GM18502 (cell line): ENCODE measurements at regions not wholly inside any gene's neighbourhood (a gene's known extent, or its start where the extent isn't known, plus 50 kb on each side); places are given as distances from the start of the nearest gene placed in this dataset.

Source experiments
- ATAC-seq: cut with Tn5 transposase; IDR thresholded peaks from one replicate; pipeline ENCODE4 v1.9.1; 2021; ENCODE audit warnings: mild to moderate bottlenecking; ENCODE audit not compliant: unreplicated experiment, poor library complexity

- ATAC-seq = no peak
Measured at GRCh38 chr5:72624641-72625236, 117.5 kb upstream of the ZNF366 start.

GRCh38 chr5:72623936-72624335 lies 116.7 kb upstream of the ZNF366 start:
- no peak for ATAC-seq

- no peak for ATAC-seq
Measured at GRCh38 chr5:72623323-72623722, 116.1 kb upstream of the ZNF366 start.

DNA sequence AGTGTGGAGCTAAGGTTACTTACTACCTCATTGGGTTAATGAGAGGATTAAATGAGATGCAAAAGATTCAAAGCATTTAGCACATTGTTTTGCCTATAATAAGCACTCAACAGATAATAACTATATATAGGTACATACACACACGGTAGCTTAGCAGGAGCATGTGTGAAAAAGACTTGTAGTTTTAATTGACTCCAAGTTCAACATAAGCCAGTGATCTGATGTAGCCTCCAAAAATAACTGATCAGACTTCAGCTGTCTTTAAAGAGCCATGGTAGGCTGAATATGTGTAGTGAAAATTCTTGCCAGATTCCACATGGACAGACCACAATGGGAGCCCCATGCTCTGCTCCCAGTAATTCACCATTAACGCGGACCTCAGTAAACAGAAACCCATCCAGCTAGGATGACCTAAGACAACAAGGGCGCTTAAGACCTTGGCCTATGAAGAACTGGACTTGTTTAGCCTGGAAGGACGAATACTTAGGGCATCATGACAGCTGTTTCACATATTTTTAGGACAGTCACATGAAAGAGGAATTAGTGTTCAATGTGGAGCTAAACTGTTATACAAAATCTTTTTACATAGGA lies 115.1 kb upstream of the ZNF366 start:
- ATAC-seq = no peak

- no peak for ATAC-seq
Measured at GRCh38 chr5:72621576-72621975, 114.4 kb upstream of the ZNF366 start.

DNA sequence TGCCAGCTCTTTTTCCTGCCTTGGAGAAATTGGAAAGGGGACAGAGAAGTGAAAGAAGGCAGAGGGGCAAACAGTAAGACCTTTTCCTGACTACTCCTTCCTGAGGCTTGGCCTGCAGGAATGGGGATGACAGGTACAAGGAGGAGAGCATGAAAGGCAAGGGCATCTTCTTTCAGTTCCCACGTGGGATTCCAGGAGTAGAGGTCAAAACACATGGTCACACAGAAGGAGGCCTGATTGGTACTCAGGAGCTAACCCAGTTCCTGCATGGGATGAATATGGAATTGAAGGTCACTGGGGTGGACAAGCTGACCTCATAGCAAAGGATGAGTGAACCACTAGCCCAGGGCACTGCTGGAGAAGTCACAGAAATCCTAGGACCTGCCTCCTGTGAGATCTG lies 112.5 kb upstream of the ZNF366 start:
- no peak for ATAC-seq

GRCh38 chr5:72619251-72619650 lies 112.0 kb upstream of the ZNF366 start:
- no peak for ATAC-seq

DNA sequence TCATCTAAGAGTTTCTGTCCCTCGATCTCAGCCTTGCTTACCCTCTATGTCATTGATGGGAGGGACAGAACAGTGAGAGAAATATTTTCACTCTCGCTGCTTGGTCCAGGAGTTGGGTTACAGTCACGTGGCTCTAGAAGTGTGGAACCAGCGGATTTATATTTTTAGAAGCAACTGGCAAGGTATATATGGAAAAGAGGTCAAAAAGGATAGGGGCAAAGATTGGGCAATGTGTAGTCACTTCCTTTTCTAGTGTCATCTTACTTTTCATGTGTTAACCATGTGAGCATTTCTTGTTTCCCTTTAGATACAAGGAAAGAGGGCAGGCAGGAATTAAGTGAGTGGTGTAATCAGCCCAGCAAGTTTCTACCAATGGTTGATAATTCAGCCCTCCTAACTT lies 111.5 kb upstream of the ZNF366 start:
- no peak for ATAC-seq

DNA sequence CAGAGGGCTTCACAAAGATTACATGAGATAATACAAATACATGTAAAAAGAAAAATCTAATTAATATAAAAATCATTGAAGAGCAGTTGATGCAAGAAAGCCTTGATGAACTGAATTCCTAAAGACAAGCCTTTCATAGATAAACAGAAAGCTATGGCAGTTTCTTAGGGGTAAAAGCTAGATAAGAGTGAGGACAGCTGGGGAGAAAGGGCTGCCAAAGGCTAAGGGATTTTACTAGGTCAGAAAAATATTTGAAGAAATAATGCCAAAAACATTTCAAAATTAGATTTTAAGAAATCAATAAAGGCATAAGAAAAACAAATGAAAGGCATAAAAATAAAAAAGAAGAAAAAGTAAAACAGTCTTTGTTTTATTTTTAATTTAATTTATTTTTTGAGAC lies 107.9 kb upstream of the ZNF366 start:
- ATAC-seq = no peak

DNA sequence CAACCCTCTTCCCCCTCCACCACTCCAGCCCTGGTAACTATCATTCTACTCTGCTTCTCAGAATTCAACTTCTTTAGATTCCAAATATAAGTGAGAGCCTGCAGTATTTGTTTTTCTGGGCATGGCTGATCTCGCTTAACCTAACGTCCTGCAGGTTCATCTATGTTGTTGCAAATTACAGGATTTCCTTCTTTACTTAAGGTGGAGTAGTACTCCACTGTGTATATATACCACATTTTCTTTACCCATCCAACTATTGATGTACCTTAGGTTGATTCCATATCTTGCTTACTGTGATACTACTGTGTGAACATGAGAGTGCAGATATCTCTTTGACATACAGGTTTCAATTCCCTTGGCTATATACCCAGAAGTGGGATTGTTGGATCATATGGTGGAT lies 106.3 kb upstream of the ZNF366 start:
- no peak for ATAC-seq

DNA sequence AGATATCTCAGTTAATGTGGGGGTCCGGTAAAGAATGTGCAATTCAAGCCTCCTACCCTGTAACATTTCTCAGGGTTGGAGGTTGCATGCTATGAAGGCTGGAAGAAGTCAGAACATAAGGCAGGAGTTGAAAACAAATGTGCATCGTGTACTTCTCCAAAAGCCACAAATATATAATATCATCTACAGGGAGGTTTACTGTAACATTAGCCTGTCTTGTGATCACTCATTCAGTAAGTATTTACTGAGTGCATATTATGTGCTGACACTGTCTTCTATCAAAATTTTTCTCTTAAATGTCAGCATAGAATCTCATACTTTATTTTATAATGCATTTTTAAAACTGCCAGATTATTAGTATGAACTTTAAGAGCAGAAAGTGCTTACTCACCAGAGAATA lies 105.6 kb upstream of the ZNF366 start:
- no peak for ATAC-seq

GRCh38 chr5:72611118-72611730 lies 104.0 kb upstream of the ZNF366 start:
- ATAC-seq = no peak

DNA sequence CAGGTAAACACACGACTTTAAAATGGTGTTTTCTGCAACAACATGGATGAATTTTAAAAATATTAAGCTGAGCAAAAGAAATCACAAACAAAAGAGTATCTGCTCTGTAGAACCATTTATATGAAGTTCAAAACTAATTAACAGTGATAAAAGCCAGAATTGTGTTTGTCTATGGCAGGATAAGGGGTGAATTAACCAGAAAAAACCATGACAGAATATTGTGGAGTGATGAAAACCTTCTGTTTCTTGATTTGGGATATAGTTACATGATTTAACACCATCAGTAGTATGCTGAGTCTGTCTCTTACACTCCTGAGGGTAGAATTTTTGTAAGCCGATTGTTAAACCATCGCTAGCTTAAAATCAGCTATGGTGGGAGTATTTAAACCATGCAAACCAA lies 101.7 kb upstream of the ZNF366 start:
- no peak for ATAC-seq

GRCh38 chr5:72608297-72608696 lies 101.1 kb upstream of the ZNF366 start:
- ATAC-seq = no peak

DNA sequence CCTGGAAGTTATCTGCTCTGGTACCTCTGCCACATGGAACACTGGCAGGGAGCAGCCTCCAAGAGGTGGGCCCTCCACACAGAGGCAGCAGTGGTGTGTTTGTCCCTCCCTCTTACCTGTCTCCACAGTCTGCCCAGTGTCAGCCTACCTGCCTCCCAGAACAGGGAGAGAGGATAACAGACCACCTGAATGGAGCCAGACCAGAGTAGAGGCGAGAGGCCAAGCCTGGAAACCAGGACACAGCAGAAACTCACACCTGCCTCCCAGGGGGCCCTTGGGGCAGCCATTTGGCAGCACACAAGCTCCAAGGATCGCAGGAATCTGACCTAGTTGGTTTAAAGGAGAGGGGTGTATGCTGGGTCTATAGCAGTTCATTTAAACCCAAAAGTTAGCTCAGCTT lies 100.2 kb upstream of the ZNF366 start:
- ATAC-seq = no peak

DNA sequence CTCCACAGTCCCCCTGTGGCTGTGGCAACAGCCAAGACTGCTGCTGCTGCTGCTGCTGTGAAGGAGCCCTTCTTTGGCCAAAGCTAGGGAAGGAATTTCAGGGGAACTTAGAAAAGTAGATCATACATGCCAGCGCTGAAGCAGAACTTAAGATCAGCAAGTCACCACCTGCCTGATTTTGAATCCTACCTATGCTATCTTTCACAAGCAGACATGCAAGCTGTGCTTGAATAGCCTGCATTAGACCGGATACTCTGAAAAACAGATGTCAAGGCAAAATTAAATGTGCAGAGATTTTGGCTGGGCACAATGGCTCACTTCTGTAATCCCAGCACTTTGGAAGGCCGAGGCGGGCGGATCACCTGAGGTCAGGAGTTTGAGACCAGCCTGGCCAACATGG lies 99.3 kb upstream of the ZNF366 start:
- ATAC-seq = no peak

GRCh38 chr5:72605632-72606031 lies 98.4 kb upstream of the ZNF366 start:
- ATAC-seq = no peak

GRCh38 chr5:72604798-72605154 lies 97.6 kb upstream of the ZNF366 start:
- no peak for ATAC-seq

- no peak for ATAC-seq
Measured at GRCh38 chr5:72604111-72604797, 97.0 kb upstream of the ZNF366 start.

GRCh38 chr5:72602696-72603685 lies 95.8 kb upstream of the ZNF366 start:
- no peak for ATAC-seq

- no peak for ATAC-seq
Measured at GRCh38 chr5:72601861-72602260, 94.7 kb upstream of the ZNF366 start.
